IMR-90 (cell line): ENCODE measurements at regions not wholly inside any gene's neighbourhood (a gene's known extent, or its start where the extent isn't known, plus 50 kb on each side); places are given as distances from the start of the nearest gene placed in this dataset.

Experiments
- ATAC-seq: fragments of 200-7000 bp; cut with Tn5 transposase; 2 replicates; pipeline ENCODE4 v1.9.1; 2020; ENCODE audit warnings: low read depth, mild to moderate bottlenecking, moderate library complexity
- BruUV-seq: library from RNA; stranded (reverse); fragments of 400-500 nt; replicated peaks from 2 replicates; lab custom pipeline; 2021; lab: Mats Ljungman, UMichigan
- CTCF ChIA-PET: fragments of 300-600 bp; formaldehyde crosslinking; extraction: SDS; loops from one replicate; lab custom pipeline; 2021; ENCODE audit warnings: antibody characterized with exemption; lab: Yijun Ruan, JAX
- POLR2A ChIA-PET: fragments of 300-600 bp; sonication (Branson Sonifier 250); formaldehyde crosslinking; loops from one replicate; lab custom pipeline; 2022; ENCODE audit warnings: antibody characterized with exemption; ENCODE audit not compliant: unreplicated experiment; lab: Charles Lee
- DNase-seq: peaks from one replicate; pipeline ENCODE4 v3.0.0; 2013
- H2AFZ ChIP-seq: replicated peaks from 2 replicates; pipeline ENCODE3; 2013; ENCODE audit warnings: low read length, mild to moderate bottlenecking; ENCODE audit not compliant: poor library complexity
- H2AK5ac ChIP-seq: 2 replicates; pipeline ENCODE4 v1.6.1; 2013; ENCODE audit warnings: low read depth, low read length, inconsistent platforms
- H2AK9ac ChIP-seq: replicated peaks from 2 replicates; pipeline ENCODE3; 2013; ENCODE audit warnings: mild to moderate bottlenecking, low read depth, low read length, moderate library complexity; ENCODE audit not compliant: poor library complexity
- H2BK120ac ChIP-seq: 2 replicates; pipeline ENCODE4 v1.6.1; 2013; ENCODE audit warnings: low read depth, low read length, inconsistent platforms
- H2BK15ac ChIP-seq: 3 replicates; pipeline ENCODE4 v1.6.1; 2013; ENCODE audit warnings: low read depth, low read length, inconsistent platforms
- H2BK20ac ChIP-seq: 2 replicates; pipeline ENCODE4 v1.6.1; 2013; ENCODE audit warnings: low read depth, mild to moderate bottlenecking, inconsistent platforms, low read length, moderate library complexity
- H2BK5ac ChIP-seq: 2 replicates; pipeline ENCODE4 v1.6.1; 2013; ENCODE audit warnings: mild to moderate bottlenecking, low read depth, low read length, inconsistent platforms; ENCODE audit not compliant: poor library complexity, severe bottlenecking
- H3K14ac ChIP-seq: replicated peaks from 2 replicates; pipeline ENCODE4 v1.6.1; 2013; ENCODE audit warnings: low read depth, low read length, inconsistent platforms
- H3K18ac ChIP-seq: 2 replicates; pipeline ENCODE4 v1.6.1; 2013; ENCODE audit warnings: low read depth, low read length, control low read depth
- H3K23ac ChIP-seq: 2 replicates; pipeline ENCODE4 v1.6.1; 2013; ENCODE audit warnings: low read depth, low read length, inconsistent platforms
- H3K27ac ChIP-seq: 2 replicates; pipeline ENCODE4 v1.5.1; 2013; ENCODE audit warnings: mild to moderate bottlenecking, control low read depth, low read length; ENCODE audit not compliant: insufficient read depth
- H3K27me3 ChIP-seq: 2 replicates; pipeline ENCODE4 v1.6.1; 2013; ENCODE audit warnings: low read length; ENCODE audit not compliant: control insufficient read depth, insufficient read depth
- H3K36me3 ChIP-seq: 2 replicates; pipeline ENCODE4 v1.6.1; 2013; ENCODE audit warnings: low read length, mixed read lengths; ENCODE audit not compliant: control insufficient read depth, insufficient read depth
- H3K4ac ChIP-seq: 2 replicates; pipeline ENCODE4 v1.6.1; 2013; ENCODE audit warnings: low read depth, low read length, inconsistent platforms
- H3K4me1 ChIP-seq: 2 replicates; pipeline ENCODE4 v1.6.1; 2013; ENCODE audit warnings: low read length, mixed read lengths; ENCODE audit not compliant: control insufficient read depth, insufficient read depth
- H3K4me2 ChIP-seq: 2 replicates; pipeline ENCODE4 v1.6.1; 2013; ENCODE audit warnings: low read depth, mild to moderate bottlenecking, control low read depth, low read length, moderate library complexity
- H3K4me3 ChIP-seq: 2 replicates; pipeline ENCODE4 v1.5.1; 2013; ENCODE audit warnings: low read depth, mild to moderate bottlenecking, control low read depth, low read length, moderate library complexity; ENCODE audit not compliant: insufficient read depth
- H3K56ac ChIP-seq: 2 replicates; pipeline ENCODE4 v1.6.1; 2013; ENCODE audit warnings: low read length, inconsistent platforms; ENCODE audit not compliant: insufficient read depth; ENCODE audit errors: extremely low read depth
- H3K79me1 ChIP-seq, 2 experiments: 2 replicates each; pipeline ENCODE4 v1.6.1; 2013; ENCODE audit warnings: low read length in 2 of 2, inconsistent platforms in 1 of 2, low read depth in 1 of 2
- H3K9ac ChIP-seq: 2 replicates; pipeline ENCODE4 v1.6.1; 2013; ENCODE audit warnings: low read depth, low read length, control low read depth
- H3K9me1 ChIP-seq: 2 replicates; pipeline ENCODE4 v1.6.1; 2013; ENCODE audit warnings: low read length, inconsistent platforms; ENCODE audit not compliant: insufficient read depth
- H3K9me3 ChIP-seq: 2 replicates; pipeline ENCODE4 v1.6.1; 2013; ENCODE audit warnings: low read length; ENCODE audit not compliant: control insufficient read depth, insufficient read depth
- H4K20me1 ChIP-seq: 2 replicates; pipeline ENCODE4 v1.6.1; 2013; ENCODE audit warnings: low read length, inconsistent platforms; ENCODE audit not compliant: insufficient read depth
- H4K5ac ChIP-seq: 2 replicates; pipeline ENCODE4 v1.6.1; 2013; ENCODE audit warnings: mild to moderate bottlenecking, low read depth, low read length, control low read depth
- H4K8ac ChIP-seq, 2 experiments: 2 replicates each; pipeline ENCODE4 v1.6.1; 2013; ENCODE audit warnings: low read depth in 2 of 2, low read length in 2 of 2, control low read depth in 1 of 2, inconsistent platforms in 1 of 2
- H4K91ac ChIP-seq: 2 replicates; pipeline ENCODE4 v1.6.1; 2013; ENCODE audit warnings: low read depth, low read length, inconsistent platforms; ENCODE audit not compliant: insufficient read depth
- CEBPB ChIP-seq: IDR thresholded peaks from 2 replicates; pipeline ENCODE4 v1.6.1; 2012; ENCODE audit warnings: low read depth, low read length, improper control_type of control experiment
- CHD1 ChIP-seq: IDR thresholded peaks from 2 replicates; pipeline ENCODE4 v1.6.1; 2012; ENCODE audit warnings: low read depth, low read length, improper control_type of control experiment
- CTCF ChIP-seq: conservative IDR thresholded peaks from 2 replicates; pipeline ENCODE4 v1.5.1; 2012; ENCODE audit warnings: mild to moderate bottlenecking, low read depth, low read length, improper control_type of control experiment
- ELK1 ChIP-seq: fragments of 150-350 bp; IDR thresholded peaks from 2 replicates; pipeline ENCODE4 v1.6.1; 2016; ENCODE audit warnings: low read depth, mild to moderate bottlenecking, low read length, moderate library complexity, borderline replicate concordance
- FOS ChIP-seq: fragments of 150-350 bp; IDR thresholded peaks from 2 replicates; pipeline ENCODE4 v1.6.1; 2016; ENCODE audit warnings: low read depth, low read length
- MAFK ChIP-seq: IDR thresholded peaks from 2 replicates; pipeline ENCODE4 v1.6.1; 2012; ENCODE audit warnings: low read depth, low read length, improper control_type of control experiment
- MAZ ChIP-seq: IDR thresholded peaks from 2 replicates; pipeline ENCODE4 v1.6.1; 2012; ENCODE audit warnings: low read depth, mild to moderate bottlenecking, low read length, improper control_type of control experiment, moderate library complexity, borderline replicate concordance
- MXI1 ChIP-seq: IDR thresholded peaks from 2 replicates; pipeline ENCODE4 v1.6.1; 2012; ENCODE audit warnings: low read depth, mild to moderate bottlenecking, low read length, moderate library complexity, borderline replicate concordance
- NFE2L2 ChIP-seq: fragments of 150-350 bp; IDR thresholded peaks from 2 replicates; pipeline ENCODE4 v1.6.1; 2016; ENCODE audit warnings: low read depth, mild to moderate bottlenecking, low read length
- POLR2A ChIP-seq: IDR thresholded peaks from 2 replicates; pipeline ENCODE4 v1.6.1; 2012; ENCODE audit warnings: mild to moderate bottlenecking, low read depth, low read length
- RAD21 ChIP-seq: IDR thresholded peaks from 2 replicates; pipeline ENCODE4 v1.6.1; 2012; ENCODE audit warnings: low read length, improper control_type of control experiment
- RCOR1 ChIP-seq: IDR thresholded peaks from 2 replicates; pipeline ENCODE4 v1.6.1; 2012; ENCODE audit warnings: mild to moderate bottlenecking, low read length, improper control_type of control experiment; ENCODE audit not compliant: insufficient replicate concordance
- RFX5 ChIP-seq: IDR thresholded peaks from 2 replicates; pipeline ENCODE4 v1.8.0; 2012; ENCODE audit warnings: low read depth, mild to moderate bottlenecking, low read length, moderate library complexity
- SMC3 ChIP-seq: fragments of 150-350 bp; IDR thresholded peaks from 2 replicates; pipeline ENCODE4 v1.6.1; 2016; ENCODE audit warnings: low read depth, mild to moderate bottlenecking, antibody characterized with exemption, low read length, moderate library complexity
- USF2 ChIP-seq: fragments of 150-350 bp; IDR thresholded peaks from 2 replicates; pipeline ENCODE4 v1.6.1; 2017; ENCODE audit warnings: mild to moderate bottlenecking, antibody characterized with exemption, low read length, low read depth
- WGBS, 2 experiments: methylation state at CpG; one replicate each; pipeline versions ENCODE4 v1.1.5 to v1.1.7; 2013; ENCODE audit warnings: missing lambda C conversion rate in 2 of 2; ENCODE audit not compliant: insufficient read length in 1 of 2; ENCODE audit errors: extremely low coverage in 2 of 2; 5-methylcytosine and 5-hydroxymethylcytosine counted together
- dilution Hi-C: fragments of 300-500 bp; cut with HindIII; formaldehyde crosslinking; loops from one replicate; pipeline ENCODE4 v1.14.3; 2018; ENCODE audit warnings: low sequenced_read_pairs; ENCODE audit not compliant: unreplicated experiment
- in situ Hi-C: fragments of 300-500 bp; cut with MboI; formaldehyde crosslinking; loops from 3 replicates; pipeline ENCODE4 v1.14.3; 2019; ENCODE audit warnings: low sequenced_read_pairs, inconsistent platforms, mixed read lengths
- intact Hi-C: fragments of 100-400 bp; cut with micrococcal nuclease; formaldehyde crosslinking; loops from 2 replicates; pipeline ENCODE4 v1.10.0; 2022

- Histone ChIP-seq H3K23ac (no peak overlapping the region), H3K56ac (no peak overlapping the region), H3K4me2 (no peak overlapping the region), H4K5ac (no peak overlapping the region), H3K27me3 (peaks cover 17% of the 10 kb centered on the region), H3K14ac (no peak overlapping the region), H2AK9ac (no peak overlapping the region), H3K27ac (no peak overlapping the region), H3K9ac (no peak overlapping the region), H4K8ac (no peak overlapping the region), H2BK15ac (no peak overlapping the region), H2BK120ac (no peak overlapping the region), H3K4ac (no peak overlapping the region), H2AK5ac (no peak overlapping the region), H3K4me1 (no peaks in the 10 kb centered on the region; the same call in 1 of the 2 replicates), H3K9me1 (no peaks in the 10 kb centered on the region), H2AFZ (no peak overlapping the region), H4K91ac (no peak overlapping the region), H2BK5ac (no peak overlapping the region), H2BK20ac (no peak overlapping the region), H3K36me3 (no peaks in the 10 kb centered on the region), H3K9me3 (no peaks in the 10 kb centered on the region), H3K18ac (no peak overlapping the region), H3K79me1 (no peaks in the 10 kb centered on the region), H4K20me1 (no peaks in the 10 kb centered on the region), H3K4me3 (no peak overlapping the region)
- no TSS peak for BruUV-seq
- ChIA-PET POLR2A (no interaction called here), CTCF (no interaction called here)
- intact Hi-C loops (no loop called here), in situ Hi-C loops (no loop called here), dilution Hi-C loops (no loop called here)
- DNase-seq (no peak), ATAC-seq (no peak)
- TF ChIP-seq RAD21 (no peak), MXI1 (no peak), SMC3 (no peak), CEBPB (no peak), ELK1 (no peak), CTCF (no peak), RFX5 (no peak), CHD1 (no peak), FOS (no peak), POLR2A (no peak), RCOR1 (no peak), MAZ (no peak), NFE2L2 (no peak), MAFK (no peak), USF2 (no peak)
- WGBS, 2 experiments: no CpG with 5 or more reads among the region's 7 CpGs
Measured at GRCh38 chr22:19593991-19594569, 69.9 kb upstream of the CLDN5 start.
